ENCODE measurements at regions not wholly inside any gene's neighbourhood (a gene's known extent, or its start where the extent isn't known, plus 50 kb on each side); places are given as distances from the start of the nearest gene placed in this dataset.
A peak's percentile ranks its signal among the peaks of the same experiment; 100 is the strongest.
"Not testable (repeated sequence)": the region's sequence is repeated elsewhere in the genome, so short reads cannot be mapped to it uniquely, and the experiment has no call there.

- DNase-seq (ENCODE audit: low read depth, low spot score) = no peak
Measured at GRCh38 chr6:9831783-9832182, 583.1 kb downstream of the TFAP2A start.

- DNase-seq (ENCODE audit: low read depth, low spot score) = no peak
Measured at GRCh38 chr6:9830808-9831207, 584.1 kb downstream of the TFAP2A start.

DNA sequence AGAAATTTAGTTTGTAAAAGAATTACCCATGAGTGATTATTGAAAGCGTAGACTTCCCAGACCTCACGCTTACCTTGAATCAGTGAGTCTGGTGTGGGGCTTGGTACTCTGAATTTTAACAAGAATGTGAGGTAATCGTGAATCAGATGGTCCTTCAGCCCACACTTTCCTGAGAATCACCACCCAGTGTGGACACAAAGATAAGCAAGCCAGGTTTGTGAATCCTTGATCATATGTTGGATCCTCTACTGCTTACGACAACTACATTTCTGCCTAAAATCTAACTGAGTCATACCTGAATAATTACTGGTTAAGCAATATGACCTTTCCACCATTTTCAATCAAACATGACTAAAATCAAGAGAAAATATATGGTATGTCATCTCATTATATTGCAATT is 589.3 kb downstream of the TFAP2A start:
- no peak for DNase-seq (ENCODE audit: low read depth, low spot score)

DNA sequence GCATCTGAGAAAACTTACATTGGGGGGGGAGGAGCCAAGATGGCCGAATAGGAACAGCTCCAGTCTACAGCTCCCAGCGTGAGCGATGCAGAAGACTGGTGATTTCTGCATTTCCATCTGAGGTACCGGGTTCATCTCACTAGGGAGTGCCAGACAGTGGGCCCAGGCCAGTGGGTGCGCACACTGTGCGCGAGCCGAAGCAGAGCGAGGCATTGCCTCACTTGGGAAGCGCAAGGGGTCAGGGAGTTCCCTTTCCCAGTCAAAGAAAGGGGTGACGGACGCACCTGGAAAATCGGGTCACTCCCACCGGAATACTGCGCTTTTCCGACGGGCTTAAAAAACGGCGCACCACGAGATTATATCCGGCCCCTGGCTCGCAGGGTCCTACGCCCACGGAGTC is 604.1 kb downstream of the TFAP2A start:
- DNase-seq (ENCODE audit: low read depth, low spot score) = not testable (repeated sequence)

GRCh38 chr6:9810286-9810685 is 604.6 kb downstream of the TFAP2A start:
- no peak for DNase-seq (ENCODE audit: low read depth, low spot score)

GRCh38 chr6:9806195-9806594 is 608.7 kb downstream of the TFAP2A start:
- DNase-seq (ENCODE audit: low read depth, low spot score) = no peak

GRCh38 chr6:9801249-9801754 is 613.6 kb downstream of the TFAP2A start:
- no peak for DNase-seq (ENCODE audit: low read depth, low spot score)

GRCh38 chr6:9799582-9799981 is 615.3 kb downstream of the TFAP2A start:
- DNase-seq (ENCODE audit: low read depth, low spot score) = no peak

DNA sequence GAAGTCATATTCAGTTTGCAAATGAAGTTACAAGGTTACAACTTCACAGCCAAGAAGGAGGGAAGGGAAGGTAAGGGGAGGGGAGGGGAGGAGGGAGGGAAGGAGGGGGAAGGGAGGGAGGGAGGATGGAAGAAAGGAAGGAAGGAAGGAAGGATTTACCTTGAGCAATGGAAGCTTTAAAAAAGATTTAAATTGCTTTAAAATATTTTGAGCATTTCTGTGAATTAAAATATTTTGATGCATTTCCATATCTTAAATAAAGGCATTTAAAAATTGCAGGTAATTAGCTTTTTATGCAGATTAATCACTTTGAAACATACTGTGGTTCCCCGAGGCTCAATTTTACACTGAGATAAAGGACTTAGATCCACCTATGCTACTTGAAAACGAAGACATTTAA is 618.0 kb downstream of the TFAP2A start:
- no peak for DNase-seq (ENCODE audit: low read depth, low spot score)

- peak; percentile 46 for DNase-seq (ENCODE audit: low read depth, low spot score)
Measured at GRCh38 chr6:9795880-9796279, 619.0 kb downstream of the TFAP2A start.

- DNase-seq (ENCODE audit: low read depth, low spot score) = no peak
Measured at GRCh38 chr6:9789201-9789600, 625.7 kb downstream of the TFAP2A start.

GRCh38 chr6:9784786-9785185 is 630.1 kb downstream of the TFAP2A start:
- DNase-seq (ENCODE audit: low read depth, low spot score) = no peak

DNA sequence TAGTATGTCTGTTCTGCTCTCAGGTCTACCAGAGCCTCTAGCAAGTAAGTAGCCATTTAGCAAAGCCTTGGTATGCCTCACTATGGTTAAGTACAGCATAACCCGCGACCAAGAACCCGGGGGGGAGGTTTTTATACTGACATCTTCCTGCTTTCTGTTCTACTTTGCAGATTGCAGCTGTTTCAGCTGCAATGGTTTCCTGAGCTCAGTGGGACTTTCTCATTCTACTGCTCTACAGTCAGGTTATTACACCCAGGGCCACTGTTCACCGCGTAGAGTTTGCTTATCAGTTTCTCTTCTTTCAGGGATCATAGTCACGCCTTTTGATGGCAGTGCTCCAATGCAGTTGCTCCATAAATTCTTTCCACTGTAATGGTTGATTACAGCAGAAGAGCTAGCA is 631.3 kb downstream of the TFAP2A start:
- DNase-seq (ENCODE audit: low read depth, low spot score) = no peak

DNA sequence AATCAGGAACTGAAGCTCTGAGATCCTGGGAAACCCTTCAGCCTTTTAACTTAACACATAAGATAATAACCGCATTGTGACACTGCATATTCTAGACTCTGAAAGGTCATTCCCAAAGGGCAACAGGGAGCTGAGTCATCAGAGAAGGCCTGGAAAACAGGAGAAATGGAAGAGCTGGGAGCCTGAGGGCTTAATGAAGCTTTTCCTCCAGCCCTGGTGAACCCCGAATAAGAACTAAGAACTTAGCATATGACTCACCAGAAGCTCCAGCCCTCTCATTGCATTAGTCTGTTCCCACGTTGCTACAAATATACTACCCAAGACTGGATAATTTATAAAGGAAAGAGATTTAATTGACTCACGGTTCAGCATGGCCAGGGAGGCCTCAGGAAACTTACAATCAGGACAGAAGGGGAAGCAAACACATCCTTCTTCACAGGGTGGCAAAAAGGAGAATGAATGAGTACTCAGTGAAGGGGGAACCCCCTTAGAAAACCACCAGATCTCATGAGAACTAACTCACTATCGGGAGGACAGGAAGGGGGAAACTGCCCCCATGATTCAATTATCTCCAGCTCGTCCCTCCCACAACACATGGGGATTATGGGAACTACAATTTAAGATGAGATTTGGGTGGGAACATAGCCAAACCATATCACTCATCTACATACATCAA is 648.5 kb downstream of the TFAP2A start:
- DNase-seq (ENCODE audit: low read depth, low spot score) = peak; percentile 95

DNA sequence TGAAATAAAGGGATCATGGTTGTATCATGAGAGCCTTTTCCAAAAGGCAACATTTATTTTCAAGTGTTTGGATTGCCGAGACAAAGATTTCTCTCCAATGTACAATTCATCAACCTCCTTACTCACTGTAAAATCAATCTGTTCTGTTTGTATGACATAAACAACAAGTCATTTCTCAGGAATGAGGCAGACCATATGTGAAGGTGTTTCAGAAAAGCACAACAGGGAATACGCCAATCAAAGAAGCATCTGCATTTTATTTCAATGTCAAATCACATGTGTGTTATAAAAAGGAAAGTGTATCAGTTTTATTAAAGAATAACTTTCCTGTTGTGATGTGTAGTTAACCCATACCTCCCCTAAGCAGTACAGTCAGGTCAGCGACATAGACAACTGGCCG is 653.7 kb downstream of the TFAP2A start:
- no peak for DNase-seq (ENCODE audit: low read depth, low spot score)

- no peak for DNase-seq (ENCODE audit: low read depth, low spot score)
Measured at GRCh38 chr6:9754515-9754914, 660.4 kb downstream of the TFAP2A start.

- DNase-seq (ENCODE audit: low read depth, low spot score) = no peak
Measured at GRCh38 chr6:9745966-9746365, 668.9 kb downstream of the TFAP2A start.

- peak; percentile 24 for DNase-seq (ENCODE audit: low read depth, low spot score)
Measured at GRCh38 chr6:9745476-9745875, 669.4 kb downstream of the TFAP2A start.

DNA sequence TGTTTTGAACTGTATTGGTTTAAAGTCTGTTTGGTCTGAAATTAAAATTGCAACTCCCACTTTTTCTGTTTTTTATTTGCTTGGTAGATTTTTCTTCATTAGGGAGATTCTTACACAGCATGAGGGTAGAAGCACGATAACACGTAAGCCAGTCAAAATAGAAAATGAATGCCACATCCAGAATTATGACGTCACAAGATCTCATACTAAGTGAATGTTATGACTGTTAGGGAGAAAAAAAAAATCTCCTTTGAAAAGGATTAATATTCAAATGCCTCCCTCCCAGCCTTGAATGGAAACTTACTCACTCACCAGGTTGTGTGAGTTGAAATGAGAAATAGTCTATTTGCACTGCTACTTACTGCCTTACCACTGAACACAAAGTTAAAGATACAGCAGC is 670.8 kb downstream of the TFAP2A start:
- no peak for DNase-seq (ENCODE audit: low read depth, low spot score)

DNA sequence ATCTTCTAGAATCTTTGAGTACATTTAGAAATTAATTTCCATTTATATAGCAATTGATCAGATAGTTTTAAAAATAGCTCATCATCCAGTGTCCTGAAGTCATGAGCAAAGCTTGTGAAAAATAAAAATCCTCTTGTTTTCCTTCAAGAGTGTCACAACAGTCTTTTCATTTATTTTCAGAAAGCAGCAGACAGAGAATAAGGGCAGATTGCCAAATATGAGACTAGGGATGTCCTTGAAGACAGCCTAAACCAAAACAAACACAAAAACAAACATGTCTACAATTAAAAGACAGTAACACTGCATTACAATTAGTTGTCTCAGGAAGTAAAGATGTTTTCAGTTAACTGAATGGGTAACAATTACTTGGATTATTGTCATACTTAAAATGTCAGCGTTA is 682.8 kb downstream of the TFAP2A start:
- DNase-seq (ENCODE audit: low read depth, low spot score) = no peak

- not testable (repeated sequence) for DNase-seq (ENCODE audit: low read depth, low spot score)
Measured at GRCh38 chr6:9725776-9726175, 689.1 kb downstream of the TFAP2A start.

DNA sequence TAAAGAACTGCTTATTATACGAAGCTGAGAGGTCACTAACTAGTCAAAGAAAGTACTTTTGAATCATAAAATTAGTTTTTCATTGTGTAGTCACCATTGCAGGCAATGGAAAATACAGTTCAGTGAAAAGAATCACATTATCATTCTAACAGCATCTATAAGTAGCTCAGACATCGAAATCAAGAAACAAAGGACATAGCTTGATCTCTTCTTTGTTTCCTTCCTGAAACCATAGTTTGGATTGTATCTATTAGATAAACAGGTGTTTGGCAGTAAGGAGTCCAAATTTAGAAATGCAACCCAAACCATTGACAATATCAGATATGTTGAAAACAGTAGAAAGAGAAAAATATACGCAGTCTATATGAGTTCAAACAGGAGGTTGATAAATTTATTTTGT is 697.3 kb downstream of the TFAP2A start:
- no peak for DNase-seq (ENCODE audit: low read depth, low spot score)

DNA sequence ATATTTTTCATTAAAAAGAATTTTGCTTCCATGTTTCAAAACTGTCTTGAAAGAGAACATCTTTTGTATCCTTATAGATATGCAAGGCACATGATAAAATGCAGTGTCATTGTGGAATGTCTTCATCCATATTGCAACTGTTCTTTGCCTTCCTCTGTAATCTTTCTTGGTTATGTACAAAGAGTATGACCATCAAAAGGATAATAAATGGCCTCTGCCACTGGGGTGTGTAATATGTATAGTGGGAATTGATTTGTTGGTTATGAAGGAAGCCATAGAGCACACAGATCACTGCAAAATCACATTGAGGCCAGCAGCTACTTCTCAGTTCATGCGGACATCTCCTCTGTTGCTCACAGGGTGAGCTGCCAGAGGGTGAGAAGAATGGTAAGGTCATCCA is 703.5 kb downstream of the TFAP2A start:
- no peak for DNase-seq (ENCODE audit: low read depth, low spot score)

DNA sequence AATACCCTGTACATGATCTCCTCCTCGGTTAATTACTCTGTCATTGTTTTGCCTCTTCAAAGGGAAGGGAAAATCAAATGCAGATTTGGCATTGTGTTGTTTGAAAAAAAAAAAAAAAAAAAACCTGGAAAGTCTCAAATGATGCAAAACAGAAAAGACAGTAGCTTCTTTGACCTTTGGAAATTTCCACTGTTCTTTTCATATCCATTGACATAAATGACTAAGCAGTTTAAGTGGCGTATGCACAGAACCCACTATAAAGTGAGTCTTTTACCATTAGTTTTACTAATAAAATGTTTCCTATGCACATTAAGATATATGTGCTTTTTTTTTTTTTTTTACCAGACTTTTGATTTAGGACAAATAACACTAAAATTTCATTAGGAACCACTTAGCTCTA is 704.3 kb downstream of the TFAP2A start:
- no peak for DNase-seq (ENCODE audit: low read depth, low spot score)
